Muscle of back (tissue), 3 donors: ENCODE measurements at regions not wholly inside any gene's neighbourhood (a gene's known extent, or its start where the extent isn't known, plus 50 kb on each side); places are given as distances from the start of the nearest gene placed in this dataset.

Source experiments
- DNase-seq, 3 donors: peaks; one replicate each; pipeline versions ENCODE4 v3.0.0 to v3.0.0-alpha.2; 2013

DNA sequence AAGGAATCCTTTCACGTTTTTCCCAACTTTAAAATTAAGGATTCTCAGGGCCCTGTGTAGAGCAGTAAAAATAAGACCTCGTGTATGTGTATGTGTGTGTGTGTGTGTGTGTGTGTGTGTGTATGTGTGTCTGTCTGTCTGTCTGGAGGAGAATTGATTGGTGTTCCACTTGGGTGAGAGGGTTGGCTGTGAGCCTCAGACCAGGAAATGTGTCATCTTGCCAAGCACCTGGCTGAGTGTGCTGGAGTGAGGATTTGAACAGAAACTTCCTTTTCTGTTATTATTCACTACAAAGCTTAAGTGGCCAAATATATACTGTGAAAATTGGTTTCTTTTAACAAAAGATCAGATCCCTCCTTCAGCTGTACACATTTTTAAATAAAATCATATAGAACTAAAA is 103.6 kb upstream of the NUDT6 start:
- peak; percentile 13 to 71 (median 47) for DNase-seq

DNA sequence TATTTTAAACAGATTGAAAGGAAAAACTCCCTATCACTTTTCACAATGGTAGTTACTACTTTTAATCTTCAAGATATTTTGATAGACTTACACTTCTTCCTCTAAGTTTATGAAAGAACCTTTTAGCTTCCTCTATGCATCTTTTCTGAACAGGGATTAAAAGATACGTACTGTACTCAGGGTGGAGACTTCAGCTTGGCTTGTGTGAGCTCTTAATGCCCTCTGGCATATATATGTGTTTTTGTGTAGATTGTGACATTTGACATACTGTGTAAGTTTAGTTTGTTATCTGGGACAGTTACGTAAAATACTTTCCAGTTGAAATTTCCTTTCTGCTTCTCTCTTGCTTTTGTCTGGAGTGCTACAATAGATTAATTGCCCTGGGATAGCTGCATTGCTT is 109.3 kb upstream of the NUDT6 start:
- no peak for DNase-seq

DNA sequence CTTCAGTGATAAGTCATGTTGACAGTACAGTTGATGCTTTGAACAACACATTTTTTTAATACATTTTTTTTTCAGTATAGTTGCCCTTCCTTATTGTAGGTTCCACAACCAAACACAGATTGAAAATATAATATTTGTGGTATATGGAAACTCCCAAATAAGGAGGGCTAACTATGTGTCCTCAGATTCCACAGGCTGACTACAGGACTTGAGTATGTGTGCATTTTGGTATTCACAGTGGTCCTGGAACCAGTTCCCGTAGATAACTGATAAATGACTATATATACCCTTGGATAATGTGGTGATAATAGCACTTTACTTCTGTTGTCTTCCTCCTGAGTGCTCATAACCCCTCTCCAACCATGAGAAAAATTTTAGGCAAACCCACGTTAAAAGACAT is 111.6 kb upstream of the NUDT6 start:
- peak in 1 of 3 donors; percentile 28 for DNase-seq

DNA sequence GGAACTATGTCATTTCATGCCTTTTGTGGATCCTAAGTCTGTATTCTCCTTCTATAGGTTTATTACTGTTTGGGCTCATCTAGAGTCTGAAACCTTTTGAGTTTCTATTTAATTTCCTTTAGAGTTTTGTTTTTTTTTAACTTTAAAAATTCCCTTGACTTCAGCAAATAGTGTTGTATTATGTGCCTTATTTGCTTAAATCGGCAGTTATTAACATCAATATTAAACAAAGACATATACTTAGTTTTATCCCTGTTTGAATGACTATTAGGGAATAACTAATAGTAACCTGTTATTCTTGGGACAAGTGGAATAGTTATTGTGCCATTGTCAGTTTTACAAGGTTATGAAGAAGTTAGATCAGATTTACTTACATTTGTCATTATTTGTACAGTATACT is 112.8 kb upstream of the NUDT6 start:
- DNase-seq: no peak

DNA sequence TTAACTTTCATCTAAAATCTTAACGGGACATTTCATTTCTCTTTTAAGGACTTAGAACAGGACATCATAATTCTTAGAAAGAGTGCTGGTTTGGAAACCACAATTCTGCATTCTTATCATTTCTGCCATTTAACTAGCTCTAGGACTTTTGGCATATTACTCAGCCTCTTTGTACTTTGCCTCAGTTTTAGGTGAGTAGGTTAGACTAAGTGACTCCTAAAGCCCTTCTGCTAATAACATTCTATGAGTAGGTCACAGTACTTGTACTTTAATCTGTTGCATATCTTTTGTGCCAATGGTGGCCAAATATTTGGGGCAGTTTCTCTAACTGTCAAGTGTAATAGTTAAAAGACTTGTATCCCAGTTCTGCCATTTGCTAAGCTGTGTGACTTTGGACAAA is 115.4 kb upstream of the NUDT6 start:
- peak in 1 of 3 donors; percentile 15 for DNase-seq

DNA sequence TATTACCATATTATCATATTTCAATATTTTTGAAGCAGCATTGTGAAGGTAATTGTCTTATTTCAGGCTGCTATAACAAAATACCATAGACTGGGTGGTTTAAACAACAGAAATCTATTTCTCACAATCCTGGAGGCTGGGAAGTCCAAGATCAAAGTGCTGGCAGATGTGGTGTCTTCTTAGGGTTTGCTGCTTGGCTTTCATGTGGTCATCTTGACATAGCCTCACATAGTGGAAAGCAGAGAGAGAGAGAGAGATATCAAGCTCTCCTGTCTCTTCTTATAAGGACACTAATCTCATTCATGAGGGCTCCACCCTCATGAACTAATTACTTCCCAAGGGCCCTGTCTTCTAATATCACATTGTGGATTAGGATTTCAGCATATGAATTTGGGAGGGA is 119.7 kb upstream of the NUDT6 start:
- DNase-seq: no peak

DNA sequence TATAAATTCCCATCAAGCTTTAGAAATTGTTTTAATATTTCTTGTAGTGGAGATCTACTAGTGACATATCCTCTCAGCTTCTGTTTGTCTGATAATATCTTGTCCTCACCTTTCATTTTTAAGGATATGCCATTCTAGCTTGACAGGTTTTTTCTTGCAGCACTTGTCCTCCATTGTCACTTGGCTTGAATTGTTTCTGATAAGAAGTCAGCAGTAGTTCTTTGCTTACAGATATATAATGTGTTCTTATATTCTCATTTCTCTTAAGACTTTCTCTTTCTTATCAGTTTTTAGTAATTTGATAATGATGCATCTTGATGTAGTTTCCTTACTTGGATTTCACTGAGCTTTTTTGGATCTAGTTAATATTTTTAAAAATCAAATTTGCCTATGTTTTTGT is 120.6 kb upstream of the NUDT6 start:
- DNase-seq: no peak

DNA sequence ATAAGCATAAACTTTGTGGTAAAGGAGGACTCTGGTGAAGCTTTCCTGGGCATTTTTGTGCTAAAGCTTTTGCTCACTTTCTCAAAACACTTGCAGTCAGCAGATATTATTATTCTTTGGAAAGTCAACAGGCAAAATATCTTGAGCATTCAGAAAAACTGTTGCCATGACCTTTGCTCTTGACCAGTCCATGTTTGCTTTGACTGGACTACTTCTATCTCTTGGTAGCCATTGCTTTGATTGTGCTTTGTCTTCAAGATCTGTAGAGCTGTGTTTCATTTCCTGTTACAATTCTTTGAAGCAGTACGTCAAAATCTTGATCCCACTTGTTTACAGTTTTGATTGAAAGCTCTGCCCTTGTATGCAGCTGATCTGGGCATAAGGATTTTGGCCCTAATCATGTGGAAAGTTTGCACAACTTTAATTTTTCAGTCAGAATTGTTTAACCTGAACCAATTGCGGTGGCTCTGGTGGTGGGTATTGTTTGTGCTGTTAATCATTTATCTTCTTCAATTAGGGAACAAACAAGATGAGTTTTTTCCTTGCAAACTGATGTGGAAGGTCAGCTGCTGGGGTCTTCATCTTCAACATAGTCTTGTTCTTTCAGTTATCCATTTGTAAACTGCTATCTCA is 121.5 kb upstream of the NUDT6 start:
- DNase-seq: no peak

DNA sequence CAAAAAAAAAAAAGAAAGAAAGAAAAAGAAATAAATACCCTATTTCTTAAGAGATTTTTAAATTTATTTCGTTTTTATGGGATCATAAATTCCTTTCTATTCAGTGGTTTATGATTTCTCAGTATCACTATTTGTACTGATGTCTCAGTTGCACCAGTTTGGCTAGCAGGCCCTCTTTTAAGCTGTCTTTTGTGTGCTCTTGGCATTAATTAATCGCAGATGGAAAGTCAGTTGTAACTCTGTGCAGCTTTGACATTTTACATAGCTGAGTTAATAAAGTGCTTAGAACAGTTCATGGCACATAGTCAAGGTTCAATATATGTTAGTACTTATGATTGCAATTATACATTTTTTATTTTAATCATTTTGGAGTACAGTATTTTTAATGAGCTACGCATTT is 123.7 kb upstream of the NUDT6 start:
- DNase-seq: no peak

DNA sequence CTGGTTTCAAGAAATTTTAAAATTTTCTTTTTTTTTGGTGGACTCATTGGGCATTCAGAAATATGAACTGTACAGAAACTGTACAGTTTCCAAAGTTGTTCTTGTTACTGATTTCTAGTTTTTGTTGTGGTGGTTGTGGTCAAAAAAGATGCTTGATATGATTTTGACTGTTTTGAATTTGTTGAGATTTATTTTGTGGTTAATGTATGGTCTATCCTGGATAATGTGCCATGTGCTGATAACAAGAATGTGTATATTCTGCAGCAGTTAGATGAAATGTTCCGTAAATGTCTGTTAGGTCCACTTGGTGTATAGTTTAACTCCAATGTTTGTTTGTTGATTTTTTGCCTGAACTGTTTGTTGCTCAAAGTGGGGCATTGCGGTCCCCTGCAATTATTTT is 127.6 kb upstream of the NUDT6 start:
- no peak for DNase-seq

DNA sequence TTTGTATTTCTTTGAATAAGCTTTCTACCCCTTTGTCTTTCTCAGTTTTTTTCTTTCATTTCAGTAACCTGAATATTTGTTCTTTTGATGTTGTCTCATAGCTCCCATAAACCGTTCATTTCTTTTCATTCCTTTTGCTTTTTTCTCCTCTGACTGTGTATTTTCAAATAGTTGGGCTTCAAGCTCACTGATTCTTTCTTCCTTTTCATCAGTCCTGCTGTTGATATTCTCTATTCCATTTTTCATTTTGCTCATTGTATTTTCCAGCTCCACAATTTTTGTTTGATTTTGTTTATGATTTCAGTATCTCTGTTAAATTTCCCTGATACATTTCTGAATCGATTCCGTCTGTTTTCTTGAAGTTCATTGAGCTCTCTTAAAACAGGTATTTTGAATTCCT is 129.6 kb upstream of the NUDT6 start:
- DNase-seq: no peak

DNA sequence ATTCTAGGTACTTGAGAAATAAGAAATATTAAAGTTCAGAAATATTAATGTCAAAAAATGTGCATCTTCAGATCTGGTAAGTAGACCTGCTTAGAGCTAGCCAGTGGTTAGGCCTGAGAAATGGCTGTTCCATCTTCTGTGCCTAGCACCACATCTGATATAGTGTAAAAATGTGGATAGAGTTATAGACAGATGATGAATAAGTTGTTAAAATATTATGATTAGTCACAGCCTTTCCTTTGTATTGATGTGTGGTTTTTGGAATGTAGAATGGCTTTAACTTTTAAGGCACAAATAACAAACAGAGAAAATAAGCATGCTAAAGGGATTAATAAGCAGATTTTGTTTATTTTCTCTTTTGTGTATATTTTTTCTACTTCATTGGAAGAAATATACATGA is 133.5 kb upstream of the NUDT6 start:
- no peak for DNase-seq

DNA sequence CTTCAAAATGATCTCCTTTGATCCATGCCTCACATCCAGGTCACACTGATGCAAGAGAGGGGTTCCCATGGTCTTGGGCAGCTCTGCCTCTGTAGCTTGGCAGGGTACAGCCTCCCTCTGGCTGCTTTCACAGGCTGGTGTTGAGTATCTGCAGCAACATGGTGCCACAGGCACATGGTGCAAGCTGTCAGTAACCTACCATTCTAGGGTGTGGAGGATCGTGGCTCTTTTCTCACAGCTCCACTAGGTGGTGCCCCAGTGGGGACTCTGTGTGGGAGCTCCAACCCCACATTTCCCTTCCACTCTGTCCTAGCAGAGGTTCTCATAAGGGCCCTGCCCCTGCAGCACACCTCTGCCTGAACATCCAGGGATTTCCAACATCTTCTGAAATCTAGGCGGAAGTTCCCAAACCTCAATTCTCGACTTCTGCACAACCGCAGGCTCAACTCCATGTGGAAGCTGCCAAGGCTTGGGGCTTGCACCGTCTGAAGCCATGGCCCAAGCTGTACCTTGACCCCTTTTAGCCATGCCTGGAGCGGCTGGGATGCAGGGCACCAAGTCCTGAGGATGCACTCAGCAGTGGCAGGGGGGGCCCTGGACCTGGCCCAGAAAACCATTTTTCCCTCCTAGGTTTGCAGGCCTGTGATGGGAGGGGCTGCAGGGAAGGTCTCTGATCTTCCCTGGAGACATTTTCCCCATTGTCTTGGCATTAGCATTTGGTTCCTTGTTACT is 137.8 kb upstream of the NUDT6 start:
- no peak for DNase-seq

DNA sequence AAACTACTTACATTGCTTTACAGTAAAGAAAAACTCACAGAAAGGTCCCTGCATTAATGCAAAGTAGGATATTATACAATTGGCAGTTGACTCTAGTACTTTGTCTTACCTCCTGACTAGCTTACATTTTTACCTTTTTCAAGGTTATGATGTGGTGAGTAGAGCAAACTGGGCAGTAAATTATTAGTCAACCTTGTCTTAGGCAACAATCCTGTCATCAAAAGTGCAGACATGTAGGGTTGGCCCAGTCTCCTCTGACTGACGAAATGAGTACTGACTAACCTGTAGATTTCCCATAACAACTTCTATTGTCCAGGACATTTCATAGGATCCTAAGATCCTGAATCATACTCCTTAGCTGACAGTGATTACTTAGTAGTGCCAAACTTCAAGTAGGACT is 142.0 kb upstream of the NUDT6 start:
- DNase-seq: no peak

DNA sequence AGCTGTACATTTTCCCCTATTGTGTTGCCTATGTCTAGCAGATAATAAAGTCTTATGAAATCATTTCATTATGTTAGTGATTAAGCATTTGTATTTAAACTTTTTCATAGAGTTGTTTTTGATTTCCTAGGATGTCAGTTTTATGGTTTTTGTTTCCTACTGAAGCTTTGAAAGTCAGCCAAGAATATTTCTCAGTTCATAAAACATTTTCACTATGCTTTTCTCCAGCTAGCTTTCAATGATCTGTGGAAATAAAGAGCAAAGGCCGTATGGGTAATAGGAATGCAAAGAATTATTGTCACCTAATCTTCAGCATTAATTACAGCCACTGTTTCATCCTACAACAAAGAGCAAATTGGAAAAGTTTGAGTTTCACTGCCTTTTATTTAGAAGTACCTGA is 145.7 kb upstream of the NUDT6 start:
- DNase-seq: peak in 2 of 3 donors; percentile 8 to 43

DNA sequence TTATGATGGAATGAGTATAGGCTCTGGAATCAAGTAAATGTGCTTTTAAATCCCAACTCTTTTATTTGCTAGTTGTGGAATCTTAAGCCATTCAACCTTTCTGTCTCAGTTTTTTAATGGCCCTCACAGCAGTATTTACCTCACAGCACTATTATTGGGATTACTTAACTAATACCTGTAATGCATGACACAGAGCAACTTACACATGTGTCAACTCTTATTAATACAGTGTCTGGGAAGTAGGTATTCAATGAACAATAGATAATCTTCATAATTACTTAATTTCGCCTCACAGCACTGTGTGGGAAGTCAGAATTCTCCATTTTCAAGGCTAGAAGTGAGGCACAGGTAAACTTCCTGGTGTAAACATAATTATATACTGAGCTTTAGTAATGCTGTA is 149.7 kb upstream of the NUDT6 start:
- DNase-seq: no peak

DNA sequence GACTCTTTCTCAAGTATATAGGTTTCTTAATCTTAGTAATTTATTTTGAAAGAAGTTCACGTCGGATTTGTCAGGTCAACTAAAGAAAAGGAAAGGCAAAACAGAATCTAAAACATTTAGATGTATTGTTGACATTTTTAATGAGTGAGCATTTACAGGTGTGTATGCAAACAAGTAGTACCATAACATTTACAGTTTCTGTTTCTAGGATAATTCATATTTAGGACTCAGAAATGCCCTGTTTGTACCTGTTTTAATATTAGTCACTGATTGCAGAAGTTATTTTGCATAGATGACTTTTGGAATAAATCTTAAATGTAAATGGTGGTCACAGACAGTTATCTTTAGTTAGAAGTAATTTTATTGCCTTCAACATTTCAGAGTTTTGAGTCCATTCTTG is 151.3 kb upstream of the NUDT6 start:
- no peak for DNase-seq

DNA sequence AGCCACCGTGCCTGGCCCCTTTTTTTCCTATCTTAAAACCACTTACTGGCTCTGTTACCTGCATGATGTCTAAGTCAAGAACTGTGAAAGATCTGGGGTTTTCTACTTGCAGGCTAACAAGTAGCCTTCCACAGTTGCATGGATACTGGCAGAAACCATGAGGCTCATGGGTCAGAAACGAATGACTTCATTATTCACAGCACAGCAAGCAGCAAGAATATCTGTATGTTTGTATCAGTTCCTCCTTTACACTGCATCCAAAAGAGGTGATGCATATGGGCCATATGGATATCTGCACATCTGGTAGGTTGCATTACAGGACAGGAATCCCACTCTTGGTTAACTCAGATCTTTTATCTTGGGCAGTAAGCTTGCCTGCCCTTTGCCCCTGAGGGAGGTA is 154.9 kb upstream of the NUDT6 start:
- no peak for DNase-seq

DNA sequence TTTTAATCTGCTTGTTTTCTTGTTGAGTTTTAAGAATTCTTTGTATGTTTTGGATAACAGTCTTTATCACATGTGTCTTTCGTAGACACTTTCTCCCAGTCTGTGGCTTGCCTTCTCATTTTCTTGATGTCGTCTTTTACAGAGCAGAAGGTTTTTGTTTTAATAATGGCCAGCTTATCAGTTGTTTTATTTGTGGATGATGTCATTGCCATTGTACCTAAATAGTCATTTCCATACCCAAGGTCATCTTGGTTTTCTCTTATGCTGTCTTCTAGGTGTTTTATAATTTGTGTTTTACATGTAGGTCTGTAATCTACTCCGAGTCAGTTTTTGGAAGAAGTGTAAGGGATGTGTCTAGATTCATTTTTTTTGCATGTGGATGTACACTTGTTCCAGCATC is 159.6 kb upstream of the NUDT6 start:
- DNase-seq: no peak

DNA sequence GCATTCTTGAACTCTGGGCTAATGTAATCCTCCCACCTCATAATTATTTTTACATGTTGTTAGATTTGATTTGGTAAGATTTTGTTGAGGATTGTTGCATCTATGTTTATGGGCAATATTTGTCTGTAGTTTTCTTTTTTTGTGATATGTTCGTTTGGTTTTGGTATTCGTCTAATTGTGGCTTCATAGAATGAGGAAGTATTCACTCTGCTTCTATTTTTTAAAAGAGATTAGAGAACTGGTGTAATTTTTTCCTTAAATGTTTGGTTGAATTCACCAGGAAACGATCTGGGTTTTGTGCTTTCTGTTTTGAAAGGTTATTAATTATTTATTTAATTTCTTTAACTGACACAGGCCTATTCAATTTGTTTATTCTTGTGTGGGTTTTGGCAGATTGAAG is 161.2 kb upstream of the NUDT6 start:
- DNase-seq: no peak

DNA sequence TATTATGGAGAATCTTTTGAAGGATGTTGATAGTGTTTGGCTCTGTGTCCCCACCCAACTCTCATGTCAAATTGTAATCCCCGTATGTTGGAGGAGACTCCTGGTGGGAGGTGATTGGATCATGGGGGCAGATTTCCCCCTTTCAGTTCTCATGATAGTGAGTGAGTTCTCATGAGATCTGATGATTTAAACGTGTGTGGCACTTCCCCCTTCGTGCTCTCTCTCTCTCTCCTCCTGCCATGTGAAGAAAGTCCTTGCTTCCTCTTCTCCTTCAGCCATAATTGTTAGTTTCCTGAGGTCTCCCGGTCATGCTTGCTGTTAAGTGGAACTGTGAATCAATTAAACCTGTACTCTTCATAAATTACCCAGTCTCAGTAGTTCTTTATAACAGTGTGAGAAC is 166.1 kb upstream of the NUDT6 start:
- DNase-seq: no peak

DNA sequence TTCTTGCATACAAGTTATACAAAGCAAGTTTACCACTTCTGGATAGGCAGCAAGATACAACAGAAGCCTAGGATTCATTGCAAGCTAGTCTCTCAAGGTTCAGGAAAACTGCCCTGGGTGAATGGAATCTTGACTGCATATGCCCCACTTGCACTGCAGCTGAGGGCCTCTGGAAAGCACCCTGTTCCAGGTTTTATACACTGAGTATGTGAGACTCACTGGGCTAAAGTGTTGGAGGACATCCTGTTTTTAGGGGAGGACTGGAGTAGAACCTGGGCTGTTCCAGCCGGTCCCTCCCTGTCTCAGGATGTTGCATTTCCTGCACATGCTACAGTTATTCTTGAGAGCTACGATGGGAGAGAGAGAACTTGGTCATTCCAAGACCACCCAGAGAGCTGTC is 168.5 kb upstream of the NUDT6 start:
- DNase-seq: no peak

DNA sequence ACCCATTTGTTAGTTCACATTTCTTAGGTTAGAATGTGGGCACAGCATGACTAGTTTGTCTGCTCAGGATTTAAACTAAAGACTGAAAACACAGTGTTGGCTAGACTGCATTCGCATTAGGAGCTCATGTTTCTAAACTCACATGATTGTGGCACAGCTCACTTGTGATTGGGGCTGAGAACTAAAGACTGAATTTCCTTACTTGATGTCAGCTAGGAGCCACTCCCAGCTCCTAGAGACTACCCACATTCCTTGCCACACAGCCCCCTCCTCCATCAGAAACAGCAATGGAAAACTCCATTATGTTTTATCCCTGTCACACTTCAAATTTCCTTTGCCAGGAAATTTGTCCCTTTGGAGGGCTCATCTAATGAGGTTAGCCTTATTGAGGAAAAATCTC is 170.2 kb upstream of the NUDT6 start:
- no peak for DNase-seq

DNA sequence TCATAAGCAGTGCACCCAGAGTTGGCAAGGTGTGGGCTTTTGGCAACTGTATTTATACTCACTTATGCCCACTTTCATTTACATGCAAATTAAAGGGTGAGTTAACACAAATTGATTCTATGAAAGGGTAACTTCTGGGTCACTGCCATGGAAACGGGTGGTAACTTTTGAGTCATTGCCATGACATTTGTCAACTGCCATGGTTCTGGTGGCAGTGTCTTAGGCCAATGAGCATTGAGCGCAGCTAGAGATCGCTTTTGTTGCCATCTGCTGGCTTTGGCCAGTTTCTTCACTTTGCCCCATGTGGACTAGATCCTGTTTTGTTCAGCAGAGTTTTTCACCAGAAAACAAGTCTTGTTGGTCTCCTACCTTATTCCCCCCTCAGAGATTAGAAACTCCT is 170.8 kb upstream of the NUDT6 start:
- DNase-seq: no peak
